ENCODE measurements at regions not wholly inside any gene's neighbourhood (a gene's known extent, or its start where the extent isn't known, plus 50 kb on each side); places are given as distances from the start of the nearest gene placed in this dataset.

- TF ChIP-seq, protein P1, sequence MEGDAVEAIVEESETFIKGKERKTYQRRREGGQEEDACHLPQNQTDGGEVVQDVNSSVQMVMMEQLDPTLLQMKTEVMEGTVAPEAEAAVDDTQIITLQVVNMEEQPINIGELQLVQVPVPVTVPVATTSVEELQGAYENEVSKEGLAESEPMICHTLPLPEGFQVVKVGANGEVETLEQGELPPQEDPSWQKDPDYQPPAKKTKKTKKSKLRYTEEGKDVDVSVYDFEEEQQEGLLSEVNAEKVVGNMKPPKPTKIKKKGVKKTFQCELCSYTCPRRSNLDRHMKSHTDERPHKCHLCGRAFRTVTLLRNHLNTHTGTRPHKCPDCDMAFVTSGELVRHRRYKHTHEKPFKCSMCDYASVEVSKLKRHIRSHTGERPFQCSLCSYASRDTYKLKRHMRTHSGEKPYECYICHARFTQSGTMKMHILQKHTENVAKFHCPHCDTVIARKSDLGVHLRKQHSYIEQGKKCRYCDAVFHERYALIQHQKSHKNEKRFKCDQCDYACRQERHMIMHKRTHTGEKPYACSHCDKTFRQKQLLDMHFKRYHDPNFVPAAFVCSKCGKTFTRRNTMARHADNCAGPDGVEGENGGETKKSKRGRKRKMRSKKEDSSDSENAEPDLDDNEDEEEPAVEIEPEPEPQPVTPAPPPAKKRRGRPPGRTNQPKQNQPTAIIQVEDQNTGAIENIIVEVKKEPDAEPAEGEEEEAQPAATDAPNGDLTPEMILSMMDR (conservative IDR thresholded peaks at IDR 0.05) = no peak
- TF ChIP-seq EZH2 (IDR thresholded peaks at IDR 0.05; ENCODE audit: low read depth) = no peak
Measured at GRCh38 chr5:54709096-54709495, 191.5 kb downstream of the SNX18 start.

Measured in PC-9 (cell line).